Testis (tissue), 2 donors: ENCODE measurements at regions not wholly inside any gene's neighbourhood (a gene's known extent, or its start where the extent isn't known, plus 50 kb on each side); places are given as distances from the start of the nearest gene placed in this dataset.

Experiments used
- POLR2A ChIP-seq: fragments of 450-650 bp; IDR thresholded peaks from one replicate; pipeline ENCODE4 v1.6.1; 2017; ENCODE audit warnings: antibody characterized with exemption, mild to moderate bottlenecking, moderate library complexity
- TF ChIP-seq, protein P1 (sequence below), 3 experiments: fragments of 450-650 bp in 2 of 3; fragments of 200-600 bp in 1 of 3; sonication (generic) in 1 of 3; IDR thresholded peaks; one replicate each; pipeline ENCODE4 v1.5.1; 2016 to 2019; ENCODE audit warnings: antibody characterized with exemption in 3 of 3, mild to moderate bottlenecking in 2 of 3, moderate library complexity in 1 of 3

DNA sequence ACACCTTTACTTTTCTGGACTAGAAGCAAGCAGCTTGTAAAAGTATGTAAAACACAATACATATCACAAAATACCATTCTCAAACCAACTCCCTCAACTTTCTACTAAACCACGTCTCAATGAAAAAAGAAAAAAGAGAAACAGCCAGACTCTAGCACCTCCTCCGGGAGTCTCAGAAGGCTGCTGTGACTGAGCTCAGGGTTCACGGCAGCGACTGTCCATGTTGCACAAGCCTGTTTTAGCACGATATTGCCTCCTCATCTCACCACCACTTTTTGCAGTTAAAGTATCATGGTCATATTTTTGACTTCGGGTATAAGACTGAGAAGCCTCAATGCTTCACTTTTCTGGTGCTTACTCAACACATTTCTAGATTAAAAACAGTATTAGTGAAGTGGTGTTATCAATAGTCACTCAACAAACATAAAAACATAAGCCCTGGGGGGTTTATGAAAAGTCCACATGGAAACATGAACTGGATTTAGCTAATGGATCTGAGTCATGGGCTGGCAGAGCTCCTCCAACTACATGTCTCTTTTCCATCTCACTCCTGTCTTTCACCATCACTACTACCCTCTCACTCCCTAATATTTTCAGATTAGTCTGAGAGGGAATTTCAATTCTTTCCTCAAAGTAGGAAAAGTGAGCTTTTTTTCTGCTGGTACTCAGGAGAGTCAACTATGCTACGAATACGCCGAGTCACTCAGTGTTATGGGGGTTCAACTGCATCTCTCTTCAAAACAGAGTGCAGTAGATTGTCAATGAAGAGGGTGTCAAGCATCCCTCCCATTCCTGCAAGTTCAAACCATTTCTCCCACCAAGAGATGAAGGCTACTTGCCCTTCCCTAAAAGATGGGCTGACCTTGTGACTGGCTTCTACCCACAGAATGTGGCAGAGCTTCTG is 113.7 kb downstream of the OSR1 start:
- TF ChIP-seq, protein P1, sequence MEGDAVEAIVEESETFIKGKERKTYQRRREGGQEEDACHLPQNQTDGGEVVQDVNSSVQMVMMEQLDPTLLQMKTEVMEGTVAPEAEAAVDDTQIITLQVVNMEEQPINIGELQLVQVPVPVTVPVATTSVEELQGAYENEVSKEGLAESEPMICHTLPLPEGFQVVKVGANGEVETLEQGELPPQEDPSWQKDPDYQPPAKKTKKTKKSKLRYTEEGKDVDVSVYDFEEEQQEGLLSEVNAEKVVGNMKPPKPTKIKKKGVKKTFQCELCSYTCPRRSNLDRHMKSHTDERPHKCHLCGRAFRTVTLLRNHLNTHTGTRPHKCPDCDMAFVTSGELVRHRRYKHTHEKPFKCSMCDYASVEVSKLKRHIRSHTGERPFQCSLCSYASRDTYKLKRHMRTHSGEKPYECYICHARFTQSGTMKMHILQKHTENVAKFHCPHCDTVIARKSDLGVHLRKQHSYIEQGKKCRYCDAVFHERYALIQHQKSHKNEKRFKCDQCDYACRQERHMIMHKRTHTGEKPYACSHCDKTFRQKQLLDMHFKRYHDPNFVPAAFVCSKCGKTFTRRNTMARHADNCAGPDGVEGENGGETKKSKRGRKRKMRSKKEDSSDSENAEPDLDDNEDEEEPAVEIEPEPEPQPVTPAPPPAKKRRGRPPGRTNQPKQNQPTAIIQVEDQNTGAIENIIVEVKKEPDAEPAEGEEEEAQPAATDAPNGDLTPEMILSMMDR (IDR thresholded peaks at IDR 0.05): no peak
- no peak for TF ChIP-seq POLR2A
